ENCODE measurements at regions not wholly inside any gene's neighbourhood (a gene's known extent, or its start where the extent isn't known, plus 50 kb on each side); places are given as distances from the start of the nearest gene placed in this dataset.
"Not testable (repeated sequence)": the region's sequence is repeated elsewhere in the genome, so short reads cannot be mapped to it uniquely, and the experiment has no call there.

GRCh38 chr14:104269511-104270241, 131.3 kb downstream of the KIF26A start:
- in situ Hi-C loops (cut with HindIII; ENCODE audit: low sequenced_read_pairs) = not testable (repeated sequence)

GRCh38 chr14:104271391-104271790, 133.0 kb downstream of the KIF26A start:
- in situ Hi-C loops (cut with HindIII; ENCODE audit: low sequenced_read_pairs) = no loop called here

- in situ Hi-C loops (cut with HindIII; ENCODE audit: low sequenced_read_pairs) = no loop called here
Measured at GRCh38 chr14:104274806-104275205, 136.4 kb downstream of the KIF26A start.

- in situ Hi-C loops (cut with HindIII; ENCODE audit: low sequenced_read_pairs) = no loop called here
Measured at GRCh38 chr14:104277416-104278213, 139.2 kb downstream of the KIF26A start.

GRCh38 chr14:104278214-104278534, 139.8 kb downstream of the KIF26A start:
- in situ Hi-C loops (cut with HindIII; ENCODE audit: low sequenced_read_pairs) = no loop called here

GRCh38 chr14:104280085-104280901, 141.9 kb downstream of the KIF26A start:
- in situ Hi-C loops (cut with HindIII; ENCODE audit: low sequenced_read_pairs) = no loop called here

GRCh38 chr14:104280902-104281767, 142.7 kb downstream of the KIF26A start:
- in situ Hi-C loops (cut with HindIII; ENCODE audit: low sequenced_read_pairs) = no loop called here

- in situ Hi-C loops (cut with HindIII; ENCODE audit: low sequenced_read_pairs) = no loop called here
Measured at GRCh38 chr14:104281768-104282301, 143.4 kb downstream of the KIF26A start.

- in situ Hi-C loops (cut with HindIII; ENCODE audit: low sequenced_read_pairs) = no loop called here
Measured at GRCh38 chr14:104282332-104283196, 144.2 kb downstream of the KIF26A start.

GRCh38 chr14:104283197-104284106, 145.1 kb downstream of the KIF26A start:
- in situ Hi-C loops (cut with HindIII; ENCODE audit: low sequenced_read_pairs) = no loop called here

GRCh38 chr14:104284107-104284592, 145.8 kb downstream of the KIF26A start:
- in situ Hi-C loops (cut with HindIII; ENCODE audit: low sequenced_read_pairs) = no loop called here

- in situ Hi-C loops (cut with HindIII; ENCODE audit: low sequenced_read_pairs) = no loop called here
Measured at GRCh38 chr14:104284636-104285507, 146.5 kb downstream of the KIF26A start.

- in situ Hi-C loops (cut with HindIII; ENCODE audit: low sequenced_read_pairs) = no loop called here
Measured at GRCh38 chr14:104285508-104285840, 147.1 kb downstream of the KIF26A start.

GRCh38 chr14:104286086-104286485, 147.7 kb downstream of the KIF26A start:
- in situ Hi-C loops (cut with HindIII; ENCODE audit: low sequenced_read_pairs) = no loop called here

GRCh38 chr14:104286496-104286895, 148.1 kb downstream of the KIF26A start:
- in situ Hi-C loops (cut with HindIII; ENCODE audit: low sequenced_read_pairs) = no loop called here

- in situ Hi-C loops (cut with HindIII; ENCODE audit: low sequenced_read_pairs) = no loop called here
Measured at GRCh38 chr14:104287301-104288009, 149.1 kb downstream of the KIF26A start.

- in situ Hi-C loops (cut with HindIII; ENCODE audit: low sequenced_read_pairs) = no loop called here
Measured at GRCh38 chr14:104288272-104288671, 149.9 kb downstream of the KIF26A start.

All from DLD1 (cell line).